ENCODE measurements at regions not wholly inside any gene's neighbourhood (a gene's known extent, or its start where the extent isn't known, plus 50 kb on each side); places are given as distances from the start of the nearest gene placed in this dataset.

DNA sequence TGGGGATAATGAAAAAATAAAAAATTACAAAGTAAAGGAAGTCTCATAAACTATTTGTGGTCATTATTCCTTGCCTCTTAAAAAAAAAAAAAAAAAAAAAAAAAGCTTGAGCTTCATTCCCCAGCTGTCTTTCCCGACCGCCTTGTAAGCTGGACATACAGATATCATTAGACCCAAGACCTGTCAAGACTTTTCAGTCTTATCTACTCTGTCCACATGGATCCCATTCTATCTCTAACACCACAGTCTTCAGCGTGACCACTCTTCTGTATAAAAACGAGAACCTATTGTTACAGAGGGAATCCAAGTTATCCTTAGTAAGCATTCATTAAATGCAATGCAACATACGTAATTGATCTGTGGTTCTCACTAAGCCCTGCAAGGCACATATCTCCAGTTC, 423.5 kb downstream of the MEI4 start:
- H3K4me1 ChIP-seq (ENCODE audit: control insufficient read depth in 1 of 2, insufficient read depth in 2 of 2, low read length in 2 of 2) = no peaks in the 10 kb centered on the region
- H3K36me3 ChIP-seq (ENCODE audit: control insufficient read depth in 1 of 2, insufficient read depth in 2 of 2, low read length in 1 of 2) = no peaks in the 10 kb centered on the region
- 95% methylated on average over 5 of the region's 5 CpGs for WGBS, 2 donors
- no peak overlapping the region for H3K4me3 ChIP-seq (ENCODE audit: low read length in 2 of 2)
- no peaks in the 10 kb centered on the region for H3K9me3 ChIP-seq (ENCODE audit: control insufficient read depth, low read length)
- ATAC-seq (ENCODE audit: low FRiP score) (no peak), DNase-seq (no peak)
- H3K27me3 ChIP-seq (ENCODE audit: control insufficient read depth in 1 of 2, insufficient read depth in 2 of 2, low read length in 1 of 2) = no peaks in the 10 kb centered on the region
- intact Hi-C loops (cut with DNase I) = no loop called here
- no peak overlapping the region for H3K27ac ChIP-seq (ENCODE audit: low read depth in 1 of 2, low read length in 2 of 2)

DNA sequence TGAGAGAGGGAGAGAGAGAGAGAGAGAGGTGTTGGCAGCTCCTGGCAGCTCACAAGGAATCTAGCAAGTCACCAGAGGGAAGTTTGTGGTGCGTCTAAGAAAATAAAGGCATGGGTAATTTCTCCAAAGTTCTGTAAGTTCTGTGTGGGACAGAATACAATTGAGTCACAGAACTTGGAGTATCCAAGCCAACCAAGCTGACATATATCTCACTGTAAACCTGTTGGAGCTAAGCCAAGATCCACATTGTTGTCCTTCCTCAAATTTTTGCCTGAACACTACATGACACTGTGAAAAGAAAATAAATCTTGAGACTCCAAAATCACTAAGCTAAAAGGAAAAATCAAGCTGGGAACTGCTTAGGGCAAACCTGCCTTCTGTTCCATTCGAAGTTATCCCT, 436.7 kb downstream of the MEI4 start:
- Histone ChIP-seq H3K9me3 (ENCODE audit: control insufficient read depth, low read length) (no peaks in the 10 kb centered on the region), H3K27ac (ENCODE audit: low read depth in 1 of 2, low read length in 2 of 2) (no peak overlapping the region), H3K4me3 (ENCODE audit: low read length in 2 of 2) (no peak overlapping the region), H3K4me1 (ENCODE audit: control insufficient read depth in 1 of 2, insufficient read depth in 2 of 2, low read length in 2 of 2) (peaks cover 0 to 5% of the 10 kb centered on the region in 2 donors), H3K36me3 (ENCODE audit: control insufficient read depth in 1 of 2, insufficient read depth in 2 of 2, low read length in 1 of 2) (no peaks in the 10 kb centered on the region), H3K27me3 (ENCODE audit: control insufficient read depth in 1 of 2, insufficient read depth in 2 of 2, low read length in 1 of 2) (no peaks in the 10 kb centered on the region)
- intact Hi-C loops (cut with DNase I) = no loop called here
- WGBS, 2 donors = 10 to 11% methylated on average over 2 of the region's 2 CpGs
- DNase-seq (no peak), ATAC-seq (ENCODE audit: low FRiP score) (no peak)

DNA sequence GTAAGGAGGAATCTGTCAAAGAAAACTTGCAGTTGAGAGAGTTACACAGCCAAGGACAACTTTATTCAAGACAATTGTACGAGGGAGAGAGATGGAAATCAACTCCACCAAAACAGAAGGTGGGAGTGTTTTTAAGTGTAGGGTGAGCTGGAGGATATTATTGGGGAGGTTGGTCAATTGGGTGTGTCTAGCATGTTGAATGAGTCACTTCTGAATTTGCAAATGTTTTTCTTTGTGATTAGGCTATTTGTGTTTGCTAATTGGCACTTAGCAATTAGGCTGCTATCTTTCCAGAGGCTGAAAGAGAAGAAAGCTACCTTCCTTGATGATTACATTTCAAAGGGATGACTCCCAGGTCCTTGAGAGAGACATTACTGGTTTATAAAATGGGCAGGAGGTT, 441.1 kb downstream of the MEI4 start:
- intact Hi-C loops (cut with DNase I) = no loop called here
- ATAC-seq (ENCODE audit: low FRiP score) = no peak
- WGBS, 2 donors = 50 to 58% methylated on average over 1 of the region's 1 CpG

DNA sequence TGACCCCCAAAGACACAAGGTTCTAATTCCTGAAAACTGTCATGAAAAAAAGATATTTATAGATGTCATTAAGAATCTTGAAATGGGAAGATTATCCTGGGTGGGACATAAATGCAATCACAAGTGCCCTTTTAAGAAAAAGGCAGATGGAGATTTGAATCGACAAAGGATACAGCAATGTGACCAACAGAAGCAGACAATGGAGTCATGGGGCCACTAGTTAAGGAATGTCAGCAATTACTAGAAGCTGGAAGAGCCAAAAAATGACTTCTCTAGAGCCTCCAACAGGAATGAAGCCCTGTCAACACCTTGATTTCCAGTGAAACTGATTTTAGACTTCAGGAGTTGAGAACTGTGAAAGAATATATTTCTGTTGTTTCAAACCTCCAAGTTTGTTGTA, 448.5 kb downstream of the MEI4 start:
- no peak overlapping the region for H3K4me3 ChIP-seq (ENCODE audit: low read length in 2 of 2)
- H3K27me3 ChIP-seq (ENCODE audit: control insufficient read depth in 1 of 2, insufficient read depth in 2 of 2, low read length in 1 of 2) = no peaks in the 10 kb centered on the region
- no peak for DNase-seq
- no peak for ATAC-seq (ENCODE audit: low FRiP score)
- no peaks in the 10 kb centered on the region for H3K4me1 ChIP-seq (ENCODE audit: control insufficient read depth in 1 of 2, insufficient read depth in 2 of 2, low read length in 2 of 2)
- no peaks in the 10 kb centered on the region for H3K9me3 ChIP-seq (ENCODE audit: control insufficient read depth, low read length)
- H3K36me3 ChIP-seq (ENCODE audit: control insufficient read depth in 1 of 2, insufficient read depth in 2 of 2, low read length in 1 of 2) = no peaks in the 10 kb centered on the region
- no peak overlapping the region for H3K27ac ChIP-seq (ENCODE audit: low read depth in 1 of 2, low read length in 2 of 2)
- WGBS, 2 donors = 93 to 96% methylated on average over 1 of the region's 1 CpG
- intact Hi-C loops (cut with DNase I) = no loop called here

More for the DNA sequence above, 441.1 kb downstream of the MEI4 start:
- H3K9me3 ChIP-seq (ENCODE audit: control insufficient read depth, low read length) = no peaks in the 10 kb centered on the region
- no peak overlapping the region for H3K27ac ChIP-seq (ENCODE audit: low read depth in 1 of 2, low read length in 2 of 2)
- no peak overlapping the region for H3K4me3 ChIP-seq (ENCODE audit: low read length in 2 of 2)
- no peak for DNase-seq
- H3K4me1 ChIP-seq (ENCODE audit: control insufficient read depth in 1 of 2, insufficient read depth in 2 of 2, low read length in 2 of 2) = peaks cover 0 to 5% of the 10 kb centered on the region in 2 donors
- no peaks in the 10 kb centered on the region for H3K36me3 ChIP-seq (ENCODE audit: control insufficient read depth in 1 of 2, insufficient read depth in 2 of 2, low read length in 1 of 2)
- H3K27me3 ChIP-seq (ENCODE audit: control insufficient read depth in 1 of 2, insufficient read depth in 2 of 2, low read length in 1 of 2) = no peaks in the 10 kb centered on the region

DNA sequence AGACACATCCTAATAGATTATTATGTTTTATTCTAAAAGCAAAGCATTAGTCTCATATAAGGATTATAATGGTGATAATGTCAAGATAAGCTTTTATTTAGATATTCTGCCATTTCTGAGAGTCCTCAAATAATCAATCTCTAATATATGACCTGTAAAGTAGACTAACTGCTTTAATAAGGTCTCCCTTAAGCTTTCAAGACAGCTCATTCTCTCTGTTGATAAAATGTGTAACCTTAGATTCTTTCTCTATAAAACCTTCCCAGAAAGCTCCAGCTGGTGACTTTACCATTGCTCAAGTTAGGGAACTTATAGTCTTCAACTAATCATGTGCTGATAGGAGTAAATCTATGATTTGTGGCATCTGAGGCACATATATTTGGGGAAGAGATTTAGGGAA, 457.8 kb downstream of the MEI4 start:
- Histone ChIP-seq H3K4me3 (ENCODE audit: low read length in 2 of 2) (no peak overlapping the region), H3K27me3 (ENCODE audit: control insufficient read depth in 1 of 2, insufficient read depth in 2 of 2, low read length in 1 of 2) (no peaks in the 10 kb centered on the region), H3K4me1 (ENCODE audit: control insufficient read depth in 1 of 2, insufficient read depth in 2 of 2, low read length in 2 of 2) (no peaks in the 10 kb centered on the region), H3K9me3 (ENCODE audit: control insufficient read depth, low read length) (peaks cover 2% of the 10 kb centered on the region), H3K36me3 (ENCODE audit: control insufficient read depth in 1 of 2, insufficient read depth in 2 of 2, low read length in 1 of 2) (no peaks in the 10 kb centered on the region), H3K27ac (ENCODE audit: low read depth in 1 of 2, low read length in 2 of 2) (no peak overlapping the region)
- DNase-seq (no peak), ATAC-seq (ENCODE audit: low FRiP score) (no peak)
- intact Hi-C loops (cut with DNase I) = no loop called here

DNA sequence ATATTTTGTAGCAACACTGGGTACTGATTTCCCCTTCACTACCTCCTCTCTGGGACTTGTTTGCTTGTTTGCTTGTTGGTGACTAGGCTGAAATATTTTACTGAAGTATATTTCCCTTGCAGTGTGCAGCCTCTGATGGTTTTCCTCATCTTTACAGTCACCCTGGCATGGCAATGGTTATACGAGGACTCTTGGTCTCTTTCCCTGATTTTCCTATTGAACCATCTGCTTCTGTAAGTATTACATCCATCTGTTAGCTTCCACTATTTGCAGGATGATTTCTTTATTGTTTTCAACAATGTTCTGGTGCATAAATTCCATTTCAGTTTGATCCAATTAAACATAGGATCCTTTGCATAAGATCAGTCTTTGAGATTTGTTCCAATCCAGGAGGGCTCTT, 465.1 kb downstream of the MEI4 start:
- ATAC-seq (ENCODE audit: low FRiP score) (no peak), DNase-seq (no peak)
- 42 to 65% methylated on average over 1 of the region's 1 CpG for WGBS, 2 donors
- intact Hi-C loops (cut with DNase I) = no loop called here
- no peak overlapping the region for H3K27ac ChIP-seq (ENCODE audit: low read depth in 1 of 2, low read length in 2 of 2)
- no peaks in the 10 kb centered on the region for H3K27me3 ChIP-seq (ENCODE audit: control insufficient read depth in 1 of 2, insufficient read depth in 2 of 2, low read length in 1 of 2)
- no peaks in the 10 kb centered on the region for H3K4me1 ChIP-seq (ENCODE audit: control insufficient read depth in 1 of 2, insufficient read depth in 2 of 2, low read length in 2 of 2)
- no peaks in the 10 kb centered on the region for H3K36me3 ChIP-seq (ENCODE audit: control insufficient read depth in 1 of 2, insufficient read depth in 2 of 2, low read length in 1 of 2)
- H3K4me3 ChIP-seq (ENCODE audit: low read length in 2 of 2) = no peak overlapping the region
- H3K9me3 ChIP-seq (ENCODE audit: control insufficient read depth, low read length) = peaks cover 3% of the 10 kb centered on the region

DNA sequence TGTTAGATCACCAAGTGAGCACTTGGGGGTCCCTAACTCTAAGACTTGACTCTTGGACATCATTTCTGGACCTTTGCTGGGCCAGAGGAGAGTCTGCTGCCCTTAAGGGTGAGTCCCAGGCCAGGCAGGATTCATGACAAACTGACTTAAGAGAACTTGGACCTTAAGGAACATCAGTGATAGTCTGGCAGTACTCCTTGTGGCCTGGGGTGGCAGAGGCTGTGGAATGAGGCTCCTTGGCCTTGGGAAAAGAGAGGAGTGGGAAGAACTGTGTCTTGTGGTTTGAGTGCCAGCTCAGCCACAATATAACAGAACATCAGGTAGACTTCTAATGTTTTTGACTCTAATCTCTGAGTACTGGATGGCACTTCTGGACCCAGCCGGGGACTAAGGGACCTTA, 478.7 kb downstream of the MEI4 start:
- 78 to 80% methylated on average over 1 of the region's 1 CpG for WGBS, 2 donors
- peaks cover 2% of the 10 kb centered on the region for H3K9me3 ChIP-seq (ENCODE audit: control insufficient read depth, low read length)
- H3K27me3 ChIP-seq (ENCODE audit: control insufficient read depth in 1 of 2, insufficient read depth in 2 of 2, low read length in 1 of 2) = no peaks in the 10 kb centered on the region
- DNase-seq = no peak
- ATAC-seq (ENCODE audit: low FRiP score) = no peak
- no peak overlapping the region for H3K27ac ChIP-seq (ENCODE audit: low read depth in 1 of 2, low read length in 2 of 2)
- no peak overlapping the region for H3K4me3 ChIP-seq (ENCODE audit: low read length in 2 of 2)
- intact Hi-C loops (cut with DNase I) = no loop called here
- H3K4me1 ChIP-seq (ENCODE audit: control insufficient read depth in 1 of 2, insufficient read depth in 2 of 2, low read length in 2 of 2) = no peaks in the 10 kb centered on the region
- H3K36me3 ChIP-seq (ENCODE audit: control insufficient read depth in 1 of 2, insufficient read depth in 2 of 2, low read length in 1 of 2) = no peaks in the 10 kb centered on the region

DNA sequence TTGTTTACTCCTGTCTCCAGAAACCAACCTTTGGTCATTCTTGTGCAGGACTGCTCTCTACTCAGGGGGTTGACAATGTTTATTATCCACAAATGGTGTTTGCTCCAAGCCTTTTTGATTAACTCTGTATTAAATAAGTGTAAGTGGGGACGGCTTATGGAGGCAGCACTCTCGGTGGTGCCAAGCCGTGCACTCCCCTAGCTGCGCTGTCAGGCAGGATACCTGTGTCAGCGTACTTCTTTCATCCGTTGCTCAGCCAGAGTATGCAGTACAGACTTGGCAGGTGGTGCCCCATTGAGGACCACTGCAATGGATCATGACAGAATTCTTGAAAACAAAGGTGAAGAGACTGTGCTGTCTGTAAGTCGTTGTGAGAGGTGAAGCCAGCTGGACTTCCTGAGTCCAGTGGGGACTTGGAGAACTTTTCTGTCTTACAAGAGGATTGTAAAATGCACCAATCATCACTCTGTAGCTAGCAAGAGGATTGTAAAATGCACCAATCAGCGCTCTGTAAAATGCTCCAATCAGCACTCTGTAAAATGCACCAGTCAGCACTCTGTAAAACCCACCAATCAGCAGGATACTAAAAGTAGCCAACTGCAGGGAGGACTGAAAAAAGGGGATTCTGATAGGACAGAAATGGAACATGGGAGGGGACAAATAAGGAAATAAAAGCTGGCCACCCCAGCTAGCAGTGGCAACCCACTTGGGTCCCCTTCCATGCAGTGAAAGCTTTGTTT, 480.0 kb downstream of the MEI4 start:
- no peak for DNase-seq
- H3K9me3 ChIP-seq (ENCODE audit: control insufficient read depth, low read length) = peaks cover 2% of the 10 kb centered on the region
- H3K4me3 ChIP-seq (ENCODE audit: low read length in 2 of 2) = no peak overlapping the region
- no peaks in the 10 kb centered on the region for H3K36me3 ChIP-seq (ENCODE audit: control insufficient read depth in 1 of 2, insufficient read depth in 2 of 2, low read length in 1 of 2)
- H3K27ac ChIP-seq (ENCODE audit: low read depth in 1 of 2, low read length in 2 of 2) = no peak overlapping the region
- WGBS, 2 donors = 84 to 85% methylated on average over 8 of the region's 8 CpGs
- intact Hi-C loops (cut with DNase I) = no loop called here
- no peaks in the 10 kb centered on the region for H3K27me3 ChIP-seq (ENCODE audit: control insufficient read depth in 1 of 2, insufficient read depth in 2 of 2, low read length in 1 of 2)
- no peaks in the 10 kb centered on the region for H3K4me1 ChIP-seq (ENCODE audit: control insufficient read depth in 1 of 2, insufficient read depth in 2 of 2, low read length in 2 of 2)
- ATAC-seq (ENCODE audit: low FRiP score) = no peak

DNA sequence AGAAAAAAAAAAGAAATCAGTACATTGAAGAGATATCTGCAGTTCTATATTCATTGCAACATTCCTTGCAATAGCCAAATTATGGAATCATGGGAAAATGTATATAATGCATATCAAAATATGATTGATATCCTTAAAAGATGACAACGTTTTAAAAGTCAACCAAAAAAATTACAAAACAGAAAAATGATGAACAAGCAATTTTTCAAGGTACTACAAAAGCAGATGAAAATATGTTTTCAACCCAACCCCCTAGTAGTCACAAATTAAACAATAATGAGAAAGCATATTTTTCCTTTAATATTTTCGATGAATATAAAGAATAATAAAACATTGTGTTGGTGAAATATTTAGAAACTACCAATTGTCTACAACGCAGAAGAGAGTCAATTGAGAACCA, 497.6 kb downstream of the MEI4 start:
- 75 to 76% methylated on average over 3 of the region's 3 CpGs for WGBS, 2 donors
- DNase-seq = no peak
- intact Hi-C loops (cut with DNase I) = no loop called here
- no peak overlapping the region for H3K27ac ChIP-seq (ENCODE audit: low read depth in 1 of 2, low read length in 2 of 2)
- no peak overlapping the region for H3K4me3 ChIP-seq (ENCODE audit: low read length in 2 of 2)
- no peaks in the 10 kb centered on the region for H3K4me1 ChIP-seq (ENCODE audit: control insufficient read depth in 1 of 2, insufficient read depth in 2 of 2, low read length in 2 of 2)
- no peaks in the 10 kb centered on the region for H3K36me3 ChIP-seq (ENCODE audit: control insufficient read depth in 1 of 2, insufficient read depth in 2 of 2, low read length in 1 of 2)
- H3K27me3 ChIP-seq (ENCODE audit: control insufficient read depth in 1 of 2, insufficient read depth in 2 of 2, low read length in 1 of 2) = no peaks in the 10 kb centered on the region
- H3K9me3 ChIP-seq (ENCODE audit: control insufficient read depth, low read length) = peaks cover 1% of the 10 kb centered on the region
- no peak for ATAC-seq (ENCODE audit: low FRiP score)

All from aorta (tissue), 5 donors.